ENCODE measurements at regions not wholly inside any gene's neighbourhood (a gene's known extent, or its start where the extent isn't known, plus 50 kb on each side); places are given as distances from the start of the nearest gene placed in this dataset.
"Not testable (repeated sequence)": the region's sequence is repeated elsewhere in the genome, so short reads cannot be mapped to it uniquely, and the experiment has no call there.

DNA sequence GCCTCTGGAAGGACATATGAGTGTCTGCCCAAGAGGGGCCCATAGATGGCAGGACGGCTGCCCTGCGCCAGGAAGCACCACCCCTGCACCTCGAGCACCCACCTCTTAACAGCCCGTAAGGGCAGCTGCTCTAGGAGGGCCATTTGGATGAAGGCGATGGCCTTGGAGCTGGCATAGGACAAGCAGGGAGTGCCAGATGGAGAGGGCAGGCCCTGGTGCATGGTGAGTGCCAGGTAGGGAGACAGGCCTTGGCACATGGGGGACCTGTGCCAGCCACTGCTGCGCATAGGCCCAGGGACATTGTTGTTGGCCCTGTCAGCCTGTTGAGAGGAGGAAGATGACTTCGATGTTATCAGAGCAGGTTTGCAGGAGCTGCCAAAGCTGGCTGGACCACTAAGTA, 134.2 kb downstream of the SLC25A46 start:
- no peak for DNase-seq

DNA sequence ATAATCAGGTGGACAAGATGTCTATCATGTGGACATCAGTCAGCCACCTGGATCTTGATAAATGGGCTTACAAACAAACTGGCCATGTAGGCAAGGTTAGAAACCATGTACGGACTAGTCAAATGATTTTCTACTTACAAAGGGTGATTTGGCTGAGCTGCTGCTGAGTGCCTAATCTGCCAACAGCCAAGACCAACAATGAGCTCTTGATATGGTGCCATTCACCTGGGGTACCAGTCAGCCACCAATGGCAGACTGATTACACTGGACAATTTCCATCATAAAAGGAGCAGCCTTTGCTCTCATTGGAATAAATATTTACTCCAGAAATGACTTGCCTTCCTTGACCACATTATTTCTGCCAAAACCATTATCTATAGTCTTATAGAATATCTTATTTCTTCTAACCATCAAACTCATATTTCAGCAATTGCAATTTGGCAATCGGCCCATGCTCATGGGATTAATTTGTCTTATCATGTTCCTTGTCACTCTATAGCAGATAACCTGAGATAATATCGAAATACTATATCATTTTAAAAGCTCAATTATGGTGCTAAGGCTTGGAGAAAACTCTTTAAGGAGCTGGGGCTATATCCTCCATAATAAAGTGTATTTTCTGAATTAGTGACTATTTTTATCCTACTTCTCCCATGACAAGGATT, 135.1 kb downstream of the SLC25A46 start:
- DNase-seq, result no peak

DNA sequence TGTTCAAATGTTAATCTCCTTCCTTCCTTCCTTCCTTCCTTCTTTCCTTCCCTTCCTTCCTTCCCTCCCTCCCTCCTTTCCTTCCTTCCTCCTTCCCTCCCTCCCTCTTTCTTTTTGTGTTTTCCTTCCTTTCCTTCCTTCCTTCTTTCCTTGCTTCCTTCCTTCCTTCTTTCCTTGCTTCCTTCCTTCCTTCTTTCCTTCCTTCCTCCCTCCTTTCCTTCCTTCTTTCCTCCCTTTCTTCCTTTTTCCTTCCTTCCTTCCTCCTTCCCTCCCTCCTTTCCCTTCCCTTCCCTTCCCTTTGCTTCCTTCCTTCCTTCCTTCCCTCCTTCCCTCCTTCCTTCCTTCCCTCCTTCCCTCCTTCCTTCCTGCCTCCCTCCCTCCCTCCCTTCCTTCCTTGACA, 136.3 kb downstream of the SLC25A46 start:
- not testable (repeated sequence) for DNase-seq

DNA sequence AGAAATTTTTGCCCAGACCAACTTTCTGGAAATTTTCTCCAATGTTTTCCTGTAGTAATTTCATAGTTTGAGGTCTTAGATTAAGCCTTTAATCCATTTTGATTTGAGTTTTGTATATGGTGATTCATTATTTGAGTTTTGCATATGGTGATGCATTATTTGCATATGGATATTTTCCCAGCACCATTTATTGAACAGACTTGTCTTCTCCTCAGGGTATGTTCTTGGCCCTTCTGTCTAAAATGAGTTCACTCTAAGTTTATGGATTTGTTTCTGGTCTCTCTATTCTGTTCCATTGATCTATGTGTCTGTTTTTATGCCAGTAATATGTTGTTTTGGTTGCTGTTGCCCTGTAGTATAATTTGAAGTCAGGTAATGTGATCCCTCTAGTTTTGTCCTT, 139.3 kb downstream of the SLC25A46 start:
- no peak for DNase-seq

DNA sequence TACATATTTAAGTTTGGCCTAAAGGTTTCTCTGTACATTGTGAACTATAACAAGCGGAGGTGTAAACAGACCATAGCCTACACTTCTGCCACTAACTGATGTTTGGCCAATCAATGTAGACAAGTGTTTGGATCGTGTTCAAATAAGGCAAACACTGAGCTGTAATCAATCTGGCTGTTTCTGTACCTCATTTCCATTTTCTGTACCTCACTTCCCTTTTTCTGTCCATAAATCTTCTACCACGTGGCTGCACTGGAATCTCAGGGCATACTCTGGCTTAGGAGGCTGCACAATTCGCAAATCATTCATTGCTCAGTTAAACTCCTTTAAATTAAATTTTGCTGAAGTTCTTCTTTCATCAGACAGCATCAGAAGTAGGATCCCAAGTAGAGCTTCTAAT, 140.9 kb downstream of the SLC25A46 start:
- DNase-seq, result no peak

DNA sequence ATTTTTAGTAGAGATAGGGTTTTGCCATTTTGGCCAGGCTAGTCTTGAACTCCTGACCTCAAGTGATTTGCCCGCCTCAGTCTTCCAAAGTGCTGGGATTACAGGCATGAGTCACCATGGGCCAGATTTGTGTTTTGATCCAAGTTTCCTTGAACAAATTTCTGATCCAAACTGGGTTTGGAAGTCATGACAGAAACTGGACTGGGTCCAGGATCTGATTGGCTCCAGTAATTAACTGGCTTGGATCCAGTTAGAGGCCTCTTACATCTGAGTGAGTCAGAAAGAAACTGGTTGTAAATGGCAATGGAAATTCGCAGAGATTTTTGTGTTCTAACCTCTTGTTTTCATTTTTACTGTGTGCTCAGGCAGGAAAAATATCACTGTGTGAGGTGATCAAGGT, 141.6 kb downstream of the SLC25A46 start:
- no peak for DNase-seq

DNA sequence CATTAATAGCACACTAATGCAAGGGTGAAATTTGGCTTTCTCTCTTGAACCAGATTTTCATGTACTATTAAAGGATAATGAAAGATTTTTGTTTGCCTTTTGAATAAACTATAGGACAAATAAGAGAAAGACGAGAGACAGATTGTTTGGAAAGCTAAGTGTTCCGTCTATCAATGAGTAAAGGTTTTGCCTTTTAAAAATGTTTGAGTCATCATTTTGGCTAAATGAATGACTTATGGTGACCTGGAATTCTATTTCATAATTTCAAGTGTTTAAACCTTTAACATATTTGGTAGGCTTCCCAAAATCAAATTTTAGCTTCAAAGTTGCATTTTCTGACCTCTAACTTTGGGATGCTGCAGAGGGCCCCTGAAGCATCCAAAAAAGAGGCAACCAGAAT, 145.2 kb downstream of the SLC25A46 start:
- DNase-seq, result no peak

DNA sequence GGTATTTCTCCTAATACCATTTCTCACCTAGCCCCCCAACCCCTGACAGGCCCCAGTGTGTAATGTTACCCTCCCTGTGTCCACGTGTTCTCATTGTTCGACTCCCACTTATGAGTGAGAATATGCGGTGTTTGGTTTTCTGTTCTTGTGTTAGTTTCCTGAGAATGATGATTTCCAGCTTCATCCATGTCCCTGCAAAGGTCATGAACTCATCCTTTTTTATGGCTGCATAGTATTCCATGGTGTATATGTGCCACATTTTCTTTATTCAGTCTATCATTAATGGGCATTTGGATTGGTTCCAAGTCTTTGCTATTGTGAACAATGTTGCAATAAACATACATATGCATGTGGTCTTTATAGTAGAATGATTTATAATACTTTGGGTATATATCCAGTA, 148.4 kb downstream of the SLC25A46 start:
- DNase-seq, result not testable (repeated sequence)

DNA sequence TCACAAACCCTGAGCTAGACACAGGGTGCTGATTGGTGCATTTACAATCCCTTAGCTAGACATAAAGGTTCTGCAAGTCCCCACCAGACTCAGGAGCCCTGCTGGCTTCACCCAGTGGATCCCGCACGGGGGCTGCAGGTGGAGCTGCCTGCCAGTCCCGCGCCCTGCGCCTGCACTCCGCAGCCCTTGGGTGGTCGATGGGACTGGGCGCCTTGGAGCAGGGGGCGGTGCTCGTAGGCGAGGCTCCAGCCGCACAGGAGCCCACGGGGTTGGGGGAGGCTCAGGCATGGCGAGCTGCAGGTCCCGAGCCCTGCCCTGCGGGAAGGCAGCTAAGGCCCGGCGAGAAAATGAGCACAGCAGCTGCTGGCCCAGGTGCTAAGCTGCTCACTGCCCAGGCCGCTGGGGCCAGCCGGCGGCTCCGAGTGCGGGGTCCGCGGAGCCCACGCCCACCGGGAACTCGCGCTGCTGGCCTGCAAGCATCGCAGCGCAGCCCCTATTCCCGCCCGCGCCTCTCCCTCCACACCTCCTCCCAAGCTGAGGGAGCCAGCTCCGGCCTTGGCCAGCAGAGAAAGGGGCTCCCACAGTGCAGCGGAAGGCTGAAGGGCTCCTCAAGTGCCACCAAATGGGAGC, 155.2 kb downstream of the SLC25A46 start:
- DNase-seq, result not testable (repeated sequence)

DNA sequence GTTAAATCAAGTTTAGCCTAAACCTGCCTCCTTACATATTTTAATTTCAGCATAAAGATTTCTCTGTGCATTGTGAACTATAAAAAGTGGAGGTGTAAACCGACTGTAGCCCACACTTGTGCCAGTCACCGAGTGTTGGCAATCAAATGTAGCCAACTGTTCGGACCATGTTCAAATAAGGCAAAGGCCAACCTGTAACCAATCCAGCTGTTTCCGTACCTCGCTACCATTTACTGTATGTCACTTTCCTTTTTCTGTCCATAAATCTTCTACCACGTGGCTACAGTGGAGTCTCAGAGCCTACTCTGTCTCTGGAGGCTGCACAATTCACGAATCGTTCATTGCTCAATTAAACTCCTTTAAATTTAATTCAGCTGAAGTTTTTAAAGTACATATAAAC, 156.0 kb downstream of the SLC25A46 start:
- no peak for DNase-seq

DNA sequence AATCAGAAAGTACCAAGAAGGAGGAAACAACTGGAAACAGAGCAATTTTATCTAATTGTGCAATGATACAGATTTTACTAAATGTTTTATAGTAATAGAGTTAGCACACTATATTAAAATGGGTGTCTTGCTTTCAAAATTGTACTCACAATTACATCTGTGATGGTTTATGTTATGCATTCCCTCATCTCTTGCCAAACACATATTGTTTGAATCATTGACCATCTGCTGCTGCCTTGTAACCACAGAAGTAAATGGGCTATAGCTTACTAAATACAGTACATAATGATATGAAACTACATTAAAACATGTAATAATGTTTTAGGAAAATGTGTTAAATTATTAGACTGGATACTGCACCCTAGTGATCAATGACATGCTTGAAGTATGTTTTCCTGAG, 158.1 kb downstream of the SLC25A46 start:
- DNase-seq, result no peak

DNA sequence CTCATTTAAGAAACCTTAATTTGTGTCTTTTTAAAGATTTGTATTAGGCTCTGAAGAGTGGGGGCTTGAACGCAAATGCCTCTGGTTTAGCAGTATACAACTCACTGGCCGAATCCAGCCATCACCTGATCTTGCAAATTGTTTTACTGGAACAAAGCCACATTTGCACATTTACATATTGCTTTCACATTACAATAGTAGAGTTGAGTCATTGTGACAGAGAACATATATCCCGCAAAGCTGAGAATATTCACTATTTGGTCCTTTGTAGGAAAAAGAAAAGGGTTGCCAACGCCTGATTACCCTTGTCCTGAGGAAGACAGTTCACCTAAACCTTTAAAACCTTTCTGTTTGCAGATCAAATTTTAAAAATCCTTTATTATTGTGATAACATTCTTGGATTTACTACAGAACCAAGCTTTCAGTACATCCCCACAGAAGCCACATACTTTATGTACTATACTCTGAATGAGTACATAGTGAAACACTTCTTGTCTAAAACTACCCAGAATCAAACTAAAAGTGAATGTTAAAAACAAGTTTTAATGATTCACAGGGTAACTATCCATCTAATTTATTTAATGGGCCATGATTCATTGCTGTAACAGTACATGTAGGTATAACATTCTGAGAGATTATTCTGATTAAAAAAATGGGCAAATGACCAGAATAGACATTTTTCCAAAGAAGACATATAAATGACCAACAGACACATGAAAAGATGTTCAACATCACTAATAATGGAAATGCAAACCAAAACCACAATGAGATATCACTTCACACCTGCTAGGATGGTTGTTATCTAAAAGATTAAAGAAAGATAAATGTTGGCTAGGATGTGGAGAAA, 161.0 kb downstream of the SLC25A46 start:
- no peak for DNase-seq

DNA sequence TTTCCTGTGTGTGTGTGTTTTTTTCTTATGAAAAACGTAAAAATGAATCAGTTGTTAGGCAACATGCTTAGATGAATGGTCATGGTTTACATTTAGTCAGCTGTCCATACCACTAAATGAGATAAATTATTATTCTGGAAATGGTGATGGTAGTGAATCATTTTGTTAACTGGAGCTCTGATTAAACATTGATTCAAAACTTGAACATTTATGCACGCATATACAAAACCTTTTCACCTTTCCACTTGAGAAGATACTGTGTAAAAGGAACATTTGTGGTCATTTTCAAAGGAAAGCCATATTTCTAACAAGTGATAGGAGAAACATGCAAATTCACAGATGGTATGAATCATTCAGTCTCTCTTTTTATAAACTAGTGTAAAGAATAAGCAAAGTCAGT, 162.0 kb downstream of the SLC25A46 start:
- no peak for DNase-seq

DNA sequence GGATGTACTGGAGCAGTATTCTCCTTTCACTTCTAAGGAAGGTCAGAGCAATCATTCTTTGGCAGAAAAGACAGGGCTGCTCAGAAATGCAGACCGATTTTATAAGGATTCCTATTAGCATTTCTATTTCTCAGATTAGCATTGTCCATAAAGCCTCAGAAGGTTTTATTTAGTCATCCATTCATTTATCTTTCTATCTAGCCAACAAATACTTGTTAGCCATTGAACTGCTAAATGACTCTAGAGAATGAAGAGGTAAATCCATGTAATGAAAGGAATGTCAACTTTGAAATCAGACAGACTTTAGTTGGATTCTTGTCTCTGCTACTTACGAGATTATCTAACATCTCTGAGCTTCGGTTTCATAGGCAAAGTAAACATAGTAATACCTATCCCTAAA, 165.2 kb downstream of the SLC25A46 start:
- no peak for DNase-seq

DNA sequence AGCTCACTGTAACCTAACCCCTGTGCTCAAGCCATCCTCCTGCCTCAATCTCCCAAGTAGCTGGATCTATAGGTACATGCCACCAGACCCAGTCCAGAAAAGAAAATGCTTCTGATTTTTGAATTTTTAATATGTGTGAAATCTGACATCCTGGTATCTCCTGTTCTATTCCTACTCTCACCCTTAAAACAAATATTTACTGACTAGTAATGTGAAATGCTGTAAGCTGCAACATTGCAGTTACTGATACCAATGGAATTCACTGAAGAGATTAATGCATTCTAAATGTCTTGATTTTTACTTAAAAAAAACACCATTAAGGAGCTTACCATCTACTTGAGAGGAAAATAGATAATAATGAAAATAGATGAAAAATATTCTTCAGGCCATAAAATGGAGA, 162.7 kb upstream of the TSLP start:
- no peak for DNase-seq

DNA sequence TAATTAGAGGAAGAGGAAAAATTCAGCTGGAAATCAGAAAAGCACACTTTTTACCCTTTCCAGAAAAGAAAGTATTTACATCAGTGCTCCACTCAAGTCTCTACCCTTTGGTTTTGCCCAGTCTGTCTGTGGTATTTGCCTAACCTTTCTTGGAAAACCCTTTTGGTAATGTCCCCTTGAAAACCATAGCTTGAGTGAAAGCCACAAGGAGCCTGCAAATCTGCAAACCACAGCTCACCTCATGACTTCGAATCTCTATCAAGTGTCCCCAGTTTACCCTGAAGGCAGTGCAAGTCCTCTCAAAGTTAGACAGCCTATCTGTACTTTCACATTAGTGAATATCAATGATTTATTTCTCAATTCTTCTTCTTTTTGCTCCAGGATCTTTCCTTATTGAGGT, 162.1 kb upstream of the TSLP start:
- no peak for DNase-seq

DNA sequence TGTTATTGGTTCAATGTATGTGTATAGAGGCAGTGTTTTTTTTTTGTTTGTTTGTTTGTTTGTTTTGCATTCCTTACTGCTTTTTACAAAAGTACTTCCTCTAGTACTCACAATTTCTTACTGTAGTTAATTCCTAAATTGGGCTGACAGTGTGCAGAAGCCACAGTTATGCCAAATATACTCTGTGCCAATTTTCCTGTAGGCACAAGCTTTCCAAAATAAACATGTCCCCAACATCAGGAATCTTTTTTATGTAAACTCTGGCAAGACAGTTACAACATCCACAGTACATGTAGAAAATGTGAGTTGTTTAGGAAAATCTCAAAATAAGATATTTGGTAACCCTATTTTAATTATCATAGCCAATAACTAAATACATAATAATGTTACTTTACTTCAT, 161.6 kb upstream of the TSLP start:
- DNase-seq, result no peak

DNA sequence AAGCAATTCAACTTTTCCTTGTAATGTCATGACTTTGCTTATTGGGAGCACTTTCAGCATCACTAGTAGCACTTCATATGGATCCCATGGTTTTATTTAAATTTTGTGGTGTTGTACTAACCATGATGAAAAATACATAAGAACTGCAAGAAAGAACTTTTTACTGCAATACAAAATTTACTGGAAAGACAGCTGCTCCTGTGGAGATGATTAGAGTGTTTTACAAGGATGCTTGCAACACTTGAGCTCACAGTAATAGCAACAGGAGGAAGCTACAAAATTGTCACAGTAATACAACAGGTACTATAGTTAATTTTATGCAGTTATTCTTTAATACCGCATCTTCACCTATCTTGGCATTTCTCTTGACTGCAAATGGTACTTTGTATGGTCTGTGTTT, 158.3 kb upstream of the TSLP start:
- no peak for DNase-seq

DNA sequence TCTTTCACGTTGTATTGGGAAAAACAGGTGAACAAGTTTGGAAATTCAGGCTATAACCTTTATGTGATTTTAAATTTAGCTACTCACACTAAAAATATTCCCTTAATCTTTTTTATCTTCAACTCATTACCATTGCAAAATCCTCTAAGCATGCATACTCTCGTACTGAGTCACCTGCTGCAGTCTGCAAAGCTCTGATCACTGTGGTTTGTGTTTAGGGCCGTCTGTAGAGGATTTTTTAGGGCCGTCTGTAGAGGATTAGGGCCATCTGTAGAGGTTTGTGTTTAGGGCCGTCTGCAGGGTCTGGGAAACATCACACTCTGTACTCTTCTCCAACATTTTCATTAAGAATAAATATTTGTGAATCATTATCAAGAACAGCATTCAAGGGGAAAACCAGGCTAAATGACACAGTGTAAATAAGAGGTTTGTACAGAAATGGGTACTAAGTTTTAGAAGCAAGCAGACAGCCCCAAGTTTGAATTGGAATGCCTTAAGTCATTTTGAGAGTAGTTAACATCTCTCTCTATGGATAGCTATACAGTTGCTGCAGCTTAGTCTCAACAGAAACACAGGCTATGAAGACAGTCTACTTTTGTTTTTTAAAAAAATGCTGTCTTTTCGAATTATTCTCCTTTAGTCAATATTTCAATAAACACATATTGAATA, 155.0 kb upstream of the TSLP start:
- no peak for DNase-seq

DNA sequence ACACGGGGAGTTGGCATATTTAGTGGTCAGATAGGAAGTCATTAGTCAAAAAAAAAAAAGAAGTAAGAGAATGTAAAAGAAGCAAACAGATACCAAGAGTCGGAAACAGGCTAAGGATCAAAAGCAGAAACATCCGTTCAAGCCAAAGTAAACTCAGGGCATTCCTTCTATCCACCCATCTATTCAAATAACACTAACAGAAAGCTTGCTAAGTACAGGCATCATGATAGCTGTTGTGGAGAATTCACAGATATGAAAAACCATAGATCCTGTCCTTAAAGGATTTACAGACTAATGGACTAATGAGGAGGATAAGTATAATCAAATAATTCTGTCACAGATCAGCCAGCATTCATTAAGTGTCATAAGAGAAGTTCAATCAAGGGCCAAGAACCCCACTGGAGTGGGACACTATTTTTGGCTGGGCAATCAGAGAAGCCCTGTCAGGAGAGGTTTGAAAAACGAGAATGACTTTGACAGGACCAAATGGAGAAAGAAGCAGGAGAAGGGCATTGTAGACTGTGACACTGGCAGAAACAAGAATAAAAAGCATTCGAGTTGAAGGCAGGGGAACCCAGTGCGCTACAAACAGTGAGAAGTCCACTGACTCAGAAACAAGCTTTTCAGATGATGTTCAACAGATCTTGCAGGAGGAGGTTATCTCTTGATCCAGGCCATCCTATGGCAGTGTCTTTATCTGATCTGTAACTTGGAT, 154.2 kb upstream of the TSLP start:
- no peak for DNase-seq

DNA sequence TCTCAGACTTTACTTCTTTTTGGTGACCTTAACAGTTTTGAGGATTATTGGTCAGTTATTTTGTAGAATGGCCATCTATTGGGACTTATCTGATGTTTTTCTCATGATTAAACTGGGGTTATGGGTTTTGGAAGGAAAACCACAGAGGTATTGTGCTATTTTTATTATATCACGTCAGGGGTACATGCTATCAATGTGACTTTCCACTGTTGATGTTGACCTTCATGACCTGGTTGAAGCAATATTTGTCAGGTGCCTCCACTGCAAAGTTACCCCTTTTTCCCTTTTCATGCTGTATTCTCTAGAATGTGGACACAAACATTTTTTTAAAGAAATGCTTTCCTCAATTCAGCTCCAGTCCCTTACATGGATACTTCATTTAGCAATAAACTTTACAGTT, 152.8 kb upstream of the TSLP start:
- no peak for DNase-seq

DNA sequence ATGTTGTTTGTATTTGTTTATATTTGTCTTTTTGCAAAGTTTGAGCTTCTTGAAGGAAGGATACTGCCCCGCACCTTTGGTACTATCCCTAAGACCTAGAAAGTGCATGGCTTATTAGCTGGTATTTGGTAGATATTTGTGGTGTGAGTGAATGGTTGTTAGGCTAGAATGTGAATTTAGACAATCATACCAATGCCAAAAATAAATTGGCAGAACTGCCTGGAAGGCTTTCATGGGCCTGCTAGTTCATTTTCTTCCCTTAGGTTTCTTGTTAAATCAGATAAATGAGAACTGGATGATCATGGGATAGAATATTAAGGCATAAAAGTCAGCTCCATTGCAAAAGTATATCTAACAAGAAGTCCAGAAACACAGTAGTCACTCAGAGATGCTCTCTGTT, 147.5 kb upstream of the TSLP start:
- DNase-seq, result no peak

DNA sequence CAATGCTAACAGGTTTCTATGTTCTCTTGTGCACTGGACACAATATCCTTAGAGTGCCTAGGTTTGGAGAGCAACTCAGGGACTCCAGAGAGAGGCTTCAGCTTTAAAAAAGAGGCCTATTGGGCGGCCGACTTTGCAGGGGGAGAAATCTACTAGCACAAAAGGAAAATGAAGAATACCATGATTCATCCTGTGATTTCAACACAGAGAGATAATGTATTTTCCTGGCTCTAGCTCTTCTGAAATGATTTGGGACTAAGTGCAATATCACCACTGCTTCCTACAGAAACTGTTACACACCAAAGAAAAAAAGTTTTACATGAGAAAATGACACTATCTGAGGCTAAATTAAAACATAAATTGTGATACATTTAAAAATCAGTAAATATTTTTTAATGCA, 146.1 kb upstream of the TSLP start:
- no peak for DNase-seq
